ENCODE measurements at regions not wholly inside any gene's neighbourhood (a gene's known extent, or its start where the extent isn't known, plus 50 kb on each side); places are given as distances from the start of the nearest gene placed in this dataset.
"Not testable (repeated sequence)": the region's sequence is repeated elsewhere in the genome, so short reads cannot be mapped to it uniquely, and the experiment has no call there.

GRCh38 chr5:110269478-110270142 lies 456.9 kb downstream of the TMEM232 start:
- WGBS (ENCODE audit: low lambda C conversion rate, missing lambda C conversion rate) = 85% methylated on average over 3 of the region's 3 CpGs
- no peak overlapping the region for H3K4me3 ChIP-seq
- H3K4me1 ChIP-seq (ENCODE audit: insufficient read depth) = no peaks in the 10 kb centered on the region

GRCh38 chr5:110275878-110276277 lies 450.6 kb downstream of the TMEM232 start:
- H3K4me3 ChIP-seq = no peak overlapping the region

More at GRCh38 chr5:110269478-110270142, 456.9 kb downstream of the TMEM232 start:
- Histone ChIP-seq H3K27me3 (no peaks in the 10 kb centered on the region), H4K20me1 (ENCODE audit: insufficient read depth, poor library complexity, severe bottlenecking) (no peaks in the 10 kb centered on the region), H3K4me2 (no peak overlapping the region), H3K79me2 (no peaks in the 10 kb centered on the region), H3K36me3 (replicated peaks; ENCODE audit: insufficient read depth, low read depth) (no peaks in the 10 kb centered on the region), H3K9me3 (ENCODE audit: low read depth) (no peaks in the 10 kb centered on the region), H3K9me2 (replicated peaks; ENCODE audit: insufficient read depth) (no peaks in the 10 kb centered on the region), H2AFZ (no peak overlapping the region), H3K27ac (no peak overlapping the region)
- TF ChIP-seq EZH2 (IDR thresholded peaks at IDR 0.05; ENCODE audit: borderline replicate concordance) (no peak), EZH2phosphoT487 (IDR thresholded peaks at IDR 0.05; ENCODE audit: low read depth, severe bottlenecking, unreplicated experiment) (no peak), CTCF (IDR thresholded peaks at IDR 0.05; ENCODE audit: poor library complexity) (no peak)
- no peak for DNase-seq (ENCODE audit: low spot score)

GRCh38 chr5:110278449-110278848 lies 448.0 kb downstream of the TMEM232 start:
- H3K4me1 ChIP-seq (ENCODE audit: insufficient read depth); H2AFZ ChIP-seq; H3K36me3 ChIP-seq (replicated peaks; ENCODE audit: insufficient read depth, low read depth); H3K27me3 ChIP-seq; H3K27ac ChIP-seq; H3K9me2 ChIP-seq (replicated peaks; ENCODE audit: insufficient read depth); H4K20me1 ChIP-seq (ENCODE audit: insufficient read depth, poor library complexity, severe bottlenecking); DNase-seq (ENCODE audit: low spot score); H3K4me2 ChIP-seq; H3K4me3 ChIP-seq; H3K9me3 ChIP-seq (ENCODE audit: low read depth); H3K79me2 ChIP-seq: not testable (repeated sequence)
- 92% methylated on average over 1 of the region's 1 CpG for WGBS (ENCODE audit: low lambda C conversion rate, missing lambda C conversion rate)

More at GRCh38 chr5:110275878-110276277, 450.6 kb downstream of the TMEM232 start:
- H3K27me3 ChIP-seq = no peaks in the 10 kb centered on the region
- no peak overlapping the region for H3K4me2 ChIP-seq
- H3K9me3 ChIP-seq (ENCODE audit: low read depth) = peaks cover 3% of the 10 kb centered on the region
- no peak overlapping the region for H3K27ac ChIP-seq
- no peaks in the 10 kb centered on the region for H4K20me1 ChIP-seq (ENCODE audit: insufficient read depth, poor library complexity, severe bottlenecking)
- H3K9me2 ChIP-seq (replicated peaks; ENCODE audit: insufficient read depth) = no peaks in the 10 kb centered on the region
- WGBS (ENCODE audit: low lambda C conversion rate, missing lambda C conversion rate) = 92% methylated on average over 2 of the region's 2 CpGs
- H3K36me3 ChIP-seq (replicated peaks; ENCODE audit: insufficient read depth, low read depth) = no peaks in the 10 kb centered on the region
- H3K4me1 ChIP-seq (ENCODE audit: insufficient read depth) = no peaks in the 10 kb centered on the region
- TF ChIP-seq EZH2phosphoT487 (IDR thresholded peaks at IDR 0.05; ENCODE audit: low read depth, severe bottlenecking, unreplicated experiment) (no peak), EZH2 (IDR thresholded peaks at IDR 0.05; ENCODE audit: borderline replicate concordance) (no peak), CTCF (IDR thresholded peaks at IDR 0.05; ENCODE audit: poor library complexity) (no peak)
- no peaks in the 10 kb centered on the region for H3K79me2 ChIP-seq
- DNase-seq (ENCODE audit: low spot score) = no peak
- no peak overlapping the region for H2AFZ ChIP-seq

GRCh38 chr5:110284121-110284520 lies 442.4 kb downstream of the TMEM232 start:
- not testable (repeated sequence) for H3K9me3 ChIP-seq (ENCODE audit: low read depth); H3K36me3 ChIP-seq (replicated peaks; ENCODE audit: insufficient read depth, low read depth); H2AFZ ChIP-seq; H3K9me2 ChIP-seq (replicated peaks; ENCODE audit: insufficient read depth); H3K4me1 ChIP-seq (ENCODE audit: insufficient read depth); H3K79me2 ChIP-seq; H4K20me1 ChIP-seq (ENCODE audit: insufficient read depth, poor library complexity, severe bottlenecking); H3K27me3 ChIP-seq; H3K4me2 ChIP-seq; H3K4me3 ChIP-seq; DNase-seq (ENCODE audit: low spot score); H3K27ac ChIP-seq
- 85% methylated on average over 8 of the region's 8 CpGs for WGBS (ENCODE audit: low lambda C conversion rate, missing lambda C conversion rate)

Data from hepatocyte (in vitro differentiated cells).